Activated CD4-positive, alpha-beta T cell treated with anti-CD3 and anti-CD28 coated beads, Interleukin-10, Interleukin-2, amounts not matched to agents 100 ng/mL and 50 ng/mL, durations not matched to agents 16 hours and 8 hours (primary cell): ENCODE measurements at regions not wholly inside any gene's neighbourhood (a gene's known extent, or its start where the extent isn't known, plus 50 kb on each side); places are given as distances from the start of the nearest gene placed in this dataset.
"Not testable (repeated sequence)": the region's sequence is repeated elsewhere in the genome, so short reads cannot be mapped to it uniquely, and the experiment has no call there.

Experiments
- DNase-seq: peaks from one replicate; pipeline ENCODE4 v3.0.0-alpha.2; 2020

- no peak for DNase-seq
These were observed 256.5 kb upstream of the CBLB start for GRCh38 chr3:106125321-106125720.

- no peak for DNase-seq
These were observed 257.4 kb upstream of the CBLB start for GRCh38 chr3:106126067-106126845.

GRCh38 chr3:106126846-106127235 lies 258.0 kb upstream of the CBLB start:
- DNase-seq, result no peak

DNA sequence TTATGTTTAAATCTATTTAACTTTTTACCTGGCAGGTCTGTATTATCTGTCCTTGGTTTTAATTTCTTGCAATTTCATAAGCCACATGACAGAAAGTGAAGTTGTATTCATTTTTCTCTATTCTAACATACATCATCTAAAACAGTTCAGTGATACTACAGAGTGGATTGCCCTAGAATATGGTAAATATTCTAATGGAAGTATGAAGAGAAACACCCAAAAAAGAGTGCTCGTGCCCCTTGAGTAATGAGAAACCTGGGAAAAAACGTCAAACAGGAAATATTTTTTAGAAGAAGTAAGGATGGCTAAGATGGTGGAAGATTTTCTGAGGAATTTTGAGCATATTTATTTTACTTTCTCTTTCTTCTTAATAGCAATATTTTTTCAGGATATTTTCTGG lies 261.1 kb upstream of the CBLB start:
- DNase-seq, result no peak

DNA sequence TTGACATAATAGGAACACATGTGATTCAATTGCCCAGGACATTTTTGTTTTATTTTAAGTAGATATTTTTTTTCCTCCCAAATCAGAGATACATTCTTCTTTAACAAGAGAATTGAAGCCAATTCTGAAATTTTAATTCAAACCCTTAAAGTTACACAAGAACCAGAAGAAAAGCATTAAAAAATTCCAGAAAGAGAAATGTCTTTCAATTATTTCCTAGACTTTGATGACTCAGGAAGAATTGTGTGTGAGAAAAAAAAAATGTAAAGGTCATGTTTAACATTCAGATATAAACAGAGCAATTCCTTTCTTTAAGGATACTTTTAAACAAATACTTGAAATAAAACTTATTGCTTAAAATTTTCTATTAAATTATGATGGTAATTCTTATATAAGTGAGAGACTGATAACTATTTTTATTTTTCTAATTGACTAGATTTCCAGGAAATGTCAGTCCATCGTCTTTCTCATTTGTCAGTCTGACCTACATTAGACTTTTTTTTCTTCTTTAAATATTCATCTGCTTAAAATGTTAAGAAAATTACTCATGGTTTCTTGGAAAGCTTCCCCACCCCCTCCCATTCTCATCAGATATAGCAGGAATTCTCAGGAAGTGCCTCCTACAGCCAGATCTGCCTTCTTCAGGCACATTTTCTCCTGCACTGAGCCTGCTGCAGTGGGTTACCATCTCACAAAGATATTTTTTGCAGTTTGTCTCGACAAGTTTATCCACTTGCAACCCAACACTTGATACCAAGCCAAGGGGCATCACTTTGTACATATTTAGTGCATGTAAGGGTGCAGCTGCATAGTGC lies 261.8 kb upstream of the CBLB start:
- no peak for DNase-seq

DNA sequence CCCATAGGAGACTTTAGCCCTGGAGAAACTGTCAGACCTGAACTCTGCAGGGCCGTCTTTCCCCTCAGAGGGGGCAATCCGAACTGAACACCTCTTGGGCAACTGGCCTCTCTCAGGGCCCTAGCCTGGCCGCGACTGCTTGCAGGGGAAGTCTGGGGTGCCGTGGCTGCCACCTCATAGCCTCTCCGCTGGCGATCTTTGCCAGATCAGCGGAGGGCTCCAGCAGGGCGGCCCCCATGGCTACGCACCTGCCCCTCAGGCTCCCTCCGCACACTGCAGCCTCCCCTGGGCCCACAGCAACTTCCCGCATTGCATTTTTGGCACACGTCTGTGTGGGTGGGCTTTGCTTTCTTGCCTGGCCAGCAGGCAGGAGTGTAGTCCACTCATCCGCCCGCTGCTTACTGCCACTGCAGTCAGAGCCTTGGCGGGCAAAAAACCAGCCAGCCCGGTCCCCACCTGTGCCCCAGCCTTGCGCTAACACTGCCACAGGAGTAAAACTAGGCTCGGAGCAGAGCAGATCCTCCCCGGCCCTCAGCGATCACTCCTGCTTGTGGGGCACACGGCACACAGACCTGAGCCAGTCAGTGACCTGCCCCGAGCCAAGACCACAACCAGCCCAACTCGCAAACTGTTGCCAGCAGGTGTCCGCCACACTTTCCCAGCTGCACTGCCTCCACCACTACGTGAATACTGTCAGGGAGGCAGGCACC lies 266.8 kb upstream of the CBLB start:
- DNase-seq, result no peak

GRCh38 chr3:106139826-106140225 lies 271.0 kb upstream of the CBLB start:
- DNase-seq, result no peak

GRCh38 chr3:106140431-106140830 lies 271.6 kb upstream of the CBLB start:
- no peak for DNase-seq

DNA sequence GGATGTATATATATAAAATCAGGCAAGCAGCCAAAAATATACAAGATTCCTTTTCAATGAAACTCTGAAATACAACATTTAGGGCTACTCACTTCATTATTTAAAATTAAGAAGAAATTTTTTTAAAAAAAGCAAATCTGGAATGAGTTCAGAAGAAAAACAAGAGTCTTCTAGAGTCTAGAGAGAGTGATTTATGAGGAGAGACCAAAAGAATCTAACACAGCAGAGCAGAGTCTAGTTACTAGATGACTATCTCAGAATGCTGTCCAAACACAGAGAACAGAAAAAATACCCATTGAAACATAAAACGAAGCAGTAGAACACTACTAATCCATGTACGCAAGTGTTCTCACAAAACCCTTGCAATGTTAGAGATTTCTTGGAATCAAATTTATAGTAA lies 275.2 kb upstream of the CBLB start:
- no peak for DNase-seq

DNA sequence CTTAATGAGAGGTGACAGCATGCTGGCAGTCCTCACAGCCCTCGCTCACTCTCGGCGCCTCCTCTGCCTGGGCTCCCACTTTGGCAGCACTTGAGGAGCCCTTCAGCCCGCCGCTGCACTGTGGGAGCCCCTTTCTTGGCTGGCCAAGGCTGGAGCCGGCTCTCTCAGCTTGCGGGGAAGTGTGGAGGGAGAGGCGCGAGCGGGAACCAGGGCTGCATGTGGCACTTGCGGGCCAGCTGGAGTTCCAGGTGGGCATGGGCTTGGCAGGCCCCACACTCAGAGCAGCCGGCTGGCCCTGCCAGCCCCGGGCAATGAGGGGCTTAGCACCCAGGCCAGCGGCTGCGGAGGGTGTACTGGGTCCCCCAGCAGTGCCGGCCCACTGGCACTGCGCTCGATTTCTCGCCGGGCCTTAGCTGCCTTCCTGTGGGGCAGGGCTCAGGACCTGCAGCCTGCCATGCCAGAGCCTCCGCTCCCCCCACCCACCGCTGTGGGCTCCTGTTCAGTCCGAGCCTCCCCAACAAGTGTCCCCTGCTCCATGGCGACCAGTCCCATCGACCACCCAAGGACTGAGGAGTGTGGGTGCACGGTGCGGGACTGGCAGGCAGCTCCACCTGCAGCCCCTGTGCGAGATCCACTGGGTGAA lies 279.7 kb upstream of the CBLB start:
- not testable (repeated sequence) for DNase-seq

GRCh38 chr3:106157411-106157810 lies 288.6 kb upstream of the CBLB start:
- DNase-seq, result no peak

GRCh38 chr3:106160396-106160795 lies 291.6 kb upstream of the CBLB start:
- no peak for DNase-seq

DNA sequence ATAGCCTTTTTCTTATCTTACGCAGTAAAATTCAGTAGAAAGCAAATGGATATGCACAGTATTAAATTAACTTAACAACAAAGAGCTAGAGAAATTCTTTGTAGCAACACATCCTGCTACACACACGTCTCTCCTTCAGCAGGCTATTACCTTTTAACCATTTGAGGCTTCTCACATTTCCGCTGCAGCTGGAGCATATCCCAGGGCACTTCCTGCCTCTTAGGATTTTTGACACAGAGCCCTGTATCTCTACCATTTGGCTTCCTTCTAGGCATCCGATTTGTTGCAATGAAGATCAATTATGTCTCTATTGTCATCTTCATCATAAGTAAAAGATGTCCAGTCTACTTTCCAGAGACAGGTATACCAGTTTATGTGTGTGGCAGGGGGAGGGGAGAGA lies 292.4 kb upstream of the CBLB start:
- no peak for DNase-seq

- no peak for DNase-seq
These were observed 298.9 kb upstream of the CBLB start for GRCh38 chr3:106167728-106168127.

DNA sequence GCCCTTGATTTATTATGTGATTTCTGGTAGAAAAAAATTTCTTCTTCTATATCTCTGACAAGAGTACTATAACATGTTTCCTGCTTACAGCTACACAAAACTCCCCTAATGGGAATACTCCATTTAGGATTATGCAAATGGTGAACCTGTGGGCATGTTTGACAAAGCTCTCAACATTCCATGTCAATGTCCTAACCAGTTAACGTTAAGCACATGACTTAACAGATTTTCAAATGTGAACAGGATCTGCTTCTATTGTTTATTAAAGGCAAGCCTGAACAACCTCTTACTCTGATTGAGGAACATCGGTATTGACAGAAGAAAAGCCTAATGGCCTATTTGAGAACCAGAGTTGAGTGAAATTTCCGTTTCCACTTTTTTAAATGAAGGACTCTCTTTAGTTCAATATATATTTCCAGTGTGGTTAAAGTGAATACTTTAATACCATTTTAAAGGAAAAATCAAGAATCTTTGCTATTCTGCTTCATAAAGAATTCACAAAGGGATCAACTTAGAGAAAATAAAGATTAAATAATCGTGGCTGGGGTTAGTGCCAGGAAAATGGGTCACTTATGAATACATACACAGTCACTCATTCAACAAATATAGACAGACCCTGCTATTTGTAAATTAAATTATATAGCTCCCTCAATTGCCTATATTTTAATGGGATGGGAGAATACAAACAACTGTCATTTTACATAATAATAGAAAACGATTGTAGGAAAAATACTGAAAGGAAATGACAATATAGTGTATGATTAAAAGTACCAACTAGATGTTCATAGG lies 300.3 kb upstream of the CBLB start:
- no peak for DNase-seq

- no peak for DNase-seq
These were observed 301.8 kb upstream of the CBLB start for GRCh38 chr3:106170636-106171035.

GRCh38 chr3:106172101-106172500 lies 303.3 kb upstream of the CBLB start:
- no peak for DNase-seq

DNA sequence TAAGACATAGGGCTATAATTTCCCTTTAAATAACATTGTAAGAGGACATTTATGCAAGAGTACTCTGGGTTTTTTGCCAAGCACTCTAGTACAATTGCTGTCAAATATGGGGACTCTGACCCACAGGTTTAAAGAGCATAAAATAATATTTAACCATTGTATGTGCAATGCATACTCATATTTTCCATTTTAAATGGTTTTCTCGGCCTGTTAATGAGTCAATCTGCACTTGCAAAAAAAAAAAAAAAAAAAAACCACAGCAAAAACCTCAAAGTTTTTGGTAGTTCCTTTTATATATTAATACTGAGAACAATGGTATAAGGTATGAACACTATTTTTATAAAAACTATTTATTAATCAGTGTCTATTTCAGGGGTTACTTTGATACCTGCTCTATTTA lies 304.0 kb upstream of the CBLB start:
- peak; percentile 80 for DNase-seq

GRCh38 chr3:106175276-106175675 lies 306.5 kb upstream of the CBLB start:
- no peak for DNase-seq

DNA sequence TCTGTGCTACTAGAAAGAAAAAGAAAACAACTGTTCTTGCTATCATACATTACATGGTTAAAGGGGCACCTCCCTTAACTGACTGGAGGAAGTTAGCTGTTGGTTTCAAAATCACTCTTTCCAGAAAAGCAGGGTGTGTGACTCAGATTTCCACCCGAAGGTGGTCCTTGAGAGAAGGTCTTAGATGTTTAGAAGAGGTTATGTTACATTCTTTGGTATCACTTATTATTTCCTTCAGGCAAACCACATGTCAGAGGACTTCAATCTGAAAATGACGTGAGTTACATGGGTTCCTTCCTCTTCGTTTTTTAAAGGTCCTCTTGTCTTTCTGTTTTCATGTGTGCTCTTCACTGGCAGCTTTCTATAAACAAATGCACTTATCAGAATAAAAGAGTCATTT lies 307.9 kb upstream of the CBLB start:
- peak; percentile 96 for DNase-seq

- DNase-seq, result no peak
These were observed 314.2 kb upstream of the CBLB start for GRCh38 chr3:106182950-106183511.

DNA sequence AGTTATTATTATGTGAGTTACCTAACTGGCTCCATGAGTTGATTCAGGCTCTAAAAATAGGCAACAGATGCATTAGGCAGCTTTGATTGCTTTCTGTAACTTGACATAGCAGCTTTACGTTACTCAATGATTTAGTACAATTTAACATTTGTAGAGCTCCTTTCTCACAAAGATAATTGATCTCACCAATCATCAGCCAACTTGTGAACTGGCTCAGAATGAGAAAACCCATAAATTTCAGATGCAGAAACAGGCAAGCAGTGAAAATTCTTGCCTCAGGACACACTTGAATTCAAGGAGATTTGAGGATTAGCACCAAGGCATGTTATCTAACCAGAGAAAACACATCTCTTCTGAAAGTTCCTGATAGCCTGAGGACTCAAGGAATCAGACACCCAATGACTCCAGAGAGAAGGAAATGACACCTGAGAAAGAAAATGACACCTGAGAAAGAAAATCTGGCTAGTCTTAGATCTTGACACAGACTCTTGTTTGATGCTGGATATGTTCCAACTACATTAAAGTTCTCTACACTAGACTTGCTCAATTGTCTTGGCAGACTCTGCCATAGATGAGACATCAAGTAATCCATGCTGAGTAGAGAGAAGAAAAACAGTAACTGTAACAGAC lies 315.1 kb upstream of the CBLB start:
- no peak for DNase-seq
